ENCODE measurements at regions not wholly inside any gene's neighbourhood (a gene's known extent, or its start where the extent isn't known, plus 50 kb on each side); places are given as distances from the start of the nearest gene placed in this dataset.

GRCh38 chr10:63008491-63008890 lies 124.6 kb upstream of the NRBF2 start:
- CTCF ChIA-PET: interaction anchor here (0.9 kb wide), 1 partner anchor 8 kb away, joined by 3 read pairs; no protein-coding TSS in a partner anchor
- Mint-ChIP-seq H3K27ac (no peak overlapping the region), H3K27me3 (peaks cover 40% of the 10 kb centered on the region), H3K4me3 (no peak overlapping the region), H3K9me3 (no peaks in the 10 kb centered on the region), H3K4me1 (ENCODE audit: low read depth) (peaks cover 5% of the 10 kb centered on the region), H3K36me3 (ENCODE audit: low read depth) (no peaks in the 10 kb centered on the region)
- no peak for TF ChIP-seq CTCF (IDR thresholded peaks at IDR 0.05)
- ATAC-seq (no peak), DNase-seq (no peak)
- intact Hi-C loops (cut with micrococcal nuclease): loop anchor here (10.0 kb wide), 1 partner anchor 414 kb away; no protein-coding TSS in a partner anchor
- POLR2A ChIA-PET: no interaction called here

- peak; percentile 11 for DNase-seq
- Mint-ChIP-seq H3K27ac (no peak overlapping the region), H3K4me1 (ENCODE audit: low read depth) (peaks cover 5% of the 10 kb centered on the region), H3K9me3 (no peaks in the 10 kb centered on the region), H3K27me3 (peaks cover 42% of the 10 kb centered on the region), H3K4me3 (no peak overlapping the region), H3K36me3 (ENCODE audit: low read depth) (no peaks in the 10 kb centered on the region)
- intact Hi-C loops (cut with micrococcal nuclease): loop anchor here (10.0 kb wide), 1 partner anchor 412 kb away; no protein-coding TSS in a partner anchor
- POLR2A ChIA-PET: no interaction called here
- no peak for TF ChIP-seq CTCF (IDR thresholded peaks at IDR 0.05)
- no peak for ATAC-seq
- CTCF ChIA-PET: no interaction called here
Measured at GRCh38 chr10:63007112-63007511, 126.0 kb upstream of the NRBF2 start.

GRCh38 chr10:63005246-63005645 lies 127.9 kb upstream of the NRBF2 start:
- TF ChIP-seq CTCF (IDR thresholded peaks at IDR 0.05): no peak
- peaks cover 41% of the 10 kb centered on the region for H3K27me3 Mint-ChIP-seq
- ChIA-PET POLR2A (interaction anchor here (0.6 kb wide), 3 partner anchors 11 to 421 kb away, joined by 3 read pairs; no protein-coding TSS in a partner anchor), CTCF (interaction anchor here (0.7 to 2.0 kb wide), 6 partner anchors 8 to 394 kb away, joined by 3 to 7 read pairs (median 4); no protein-coding TSS in a partner anchor)
- ATAC-seq (no peak), DNase-seq (no peak)
- no peak overlapping the region for H3K4me3 Mint-ChIP-seq
- peaks cover 5% of the 10 kb centered on the region for H3K4me1 Mint-ChIP-seq (ENCODE audit: low read depth)
- no peak overlapping the region for H3K27ac Mint-ChIP-seq
- intact Hi-C loops (cut with micrococcal nuclease): loop anchor here (10.0 kb wide), 1 partner anchor 410 kb away; no protein-coding TSS in a partner anchor
- H3K36me3 Mint-ChIP-seq (ENCODE audit: low read depth): no peaks in the 10 kb centered on the region
- H3K9me3 Mint-ChIP-seq: no peaks in the 10 kb centered on the region

GRCh38 chr10:63003816-63004453 lies 129.2 kb upstream of the NRBF2 start:
- CTCF ChIA-PET: interaction anchor here (2.0 kb wide), 1 partner anchor 8 kb away, joined by 7 read pairs; no protein-coding TSS in a partner anchor
- no peak overlapping the region for H3K4me3 Mint-ChIP-seq
- no peak for DNase-seq
- no peaks in the 10 kb centered on the region for H3K9me3 Mint-ChIP-seq
- ATAC-seq: no peak
- H3K4me1 Mint-ChIP-seq (ENCODE audit: low read depth): peaks cover 5% of the 10 kb centered on the region
- H3K27ac Mint-ChIP-seq: no peak overlapping the region
- H3K27me3 Mint-ChIP-seq: peaks cover 37% of the 10 kb centered on the region
- H3K36me3 Mint-ChIP-seq (ENCODE audit: low read depth): no peaks in the 10 kb centered on the region
- POLR2A ChIA-PET: no interaction called here
- peak; percentile 25 for TF ChIP-seq CTCF (IDR thresholded peaks at IDR 0.05)
- intact Hi-C loops (cut with micrococcal nuclease): loop anchor here (10.0 kb wide), 1 partner anchor 409 kb away; no protein-coding TSS in a partner anchor

GRCh38 chr10:62996925-62997324 lies 136.2 kb upstream of the NRBF2 start:
- ChIA-PET CTCF (interaction anchor here (0.8 to 1.1 kb wide), 3 partner anchors 9 to 178 kb away, joined by 3 read pairs; no protein-coding TSS in a partner anchor), POLR2A (no interaction called here)
- TF ChIP-seq CTCF (IDR thresholded peaks at IDR 0.05): no peak
- Mint-ChIP-seq H3K36me3 (ENCODE audit: low read depth) (peaks cover 2% of the 10 kb centered on the region), H3K27me3 (peaks cover 13% of the 10 kb centered on the region), H3K4me3 (no peak overlapping the region), H3K9me3 (no peaks in the 10 kb centered on the region), H3K4me1 (ENCODE audit: low read depth) (peaks cover 39% of the 10 kb centered on the region), H3K27ac (no peak overlapping the region)
- intact Hi-C loops (cut with micrococcal nuclease): no loop called here
- ATAC-seq: no peak
- no peak for DNase-seq

Data from activated CD8-positive, alpha-beta T cell treated with anti-CD3 and anti-CD28 coated beads for 36 hours (primary cell).